H1 (cell line): ENCODE measurements at regions not wholly inside any gene's neighbourhood (a gene's known extent, or its start where the extent isn't known, plus 50 kb on each side); places are given as distances from the start of the nearest gene placed in this dataset.

Source experiments
- CTCF ChIA-PET: fragments of 300-600 bp; sonication (Branson Sonifier 250); formaldehyde crosslinking; loops from one replicate; lab custom pipeline; 2021; ENCODE audit not compliant: partially characterized antibody; lab: Charles Lee
- POLR2A ChIA-PET: fragments of 300-600 bp; sonication (Branson Sonifier 250); formaldehyde crosslinking; loops from one replicate; lab custom pipeline; 2021; ENCODE audit warnings: inconsistent platforms; ENCODE audit not compliant: partially characterized antibody; lab: Charles Lee
- DNase-seq, 2 experiments: peaks; one replicate each; pipeline versions ENCODE4 v3.0.0 to v3.0.0-alpha.2; 2010 to 2022; ENCODE audit warnings: low spot score in 2 of 2, low read depth in 1 of 2, mixed read lengths in 1 of 2
- FAIRE-seq: peaks from 2 replicates; lab custom pipeline; 2011; peaks lifted over from hg19 to GRCh38; lab: Jason Lieb, UNC
- H2AFZ ChIP-seq: 2 replicates; pipeline ENCODE4 v1.8.1; 2012; ENCODE audit warnings: low read length, inconsistent platforms
- H2AK5ac ChIP-seq: 2 replicates; pipeline ENCODE4 v1.6.1; 2013; ENCODE audit warnings: low read depth, low read length
- H2BK120ac ChIP-seq: replicated peaks from 2 replicates; pipeline ENCODE3; 2013; ENCODE audit warnings: low read depth, low read length, inconsistent platforms
- H2BK12ac ChIP-seq: 2 replicates; pipeline ENCODE4 v1.6.1; 2013; ENCODE audit warnings: low read depth, low read length
- H2BK15ac ChIP-seq: 2 replicates; pipeline ENCODE4 v1.6.1; 2013; ENCODE audit warnings: low read length
- H2BK20ac ChIP-seq: 2 replicates; pipeline ENCODE4 v1.6.1; 2013; ENCODE audit warnings: low read length
- H2BK5ac ChIP-seq: 2 replicates; pipeline ENCODE4 v1.6.1; 2013; ENCODE audit warnings: low read depth, low read length
- H3K14ac ChIP-seq: 2 replicates; pipeline ENCODE4 v1.6.1; 2013; ENCODE audit warnings: inconsistent platforms; ENCODE audit not compliant: insufficient read length
- H3K18ac ChIP-seq: 2 replicates; pipeline ENCODE4 v1.6.1; 2013; ENCODE audit warnings: low read length; ENCODE audit errors: extremely low read depth
- H3K23ac ChIP-seq: 2 replicates; pipeline ENCODE4 v1.6.1; 2013; ENCODE audit warnings: inconsistent platforms; ENCODE audit not compliant: insufficient read length
- H3K23me2 ChIP-seq: 2 replicates; pipeline ENCODE4 v1.6.1; 2013; ENCODE audit warnings: low read depth, low read length
- H3K27ac ChIP-seq: 2 replicates; pipeline ENCODE4 v1.6.1; 2011; ENCODE audit warnings: low read depth, low read length, inconsistent platforms
- H3K27me3 ChIP-seq, 4 experiments: replicated peaks in 1 of 4; 1 replicate in 1 of 4; 2 replicates in 3 of 4; pipeline versions ENCODE4 v1.6.1 to v1.8.1; 2011 to 2013; ENCODE audit warnings: low read length in 3 of 4, mild to moderate bottlenecking in 3 of 4, inconsistent platforms in 2 of 4, mixed read lengths in 2 of 4, moderate library complexity in 1 of 4; ENCODE audit not compliant: control insufficient read depth in 3 of 4, insufficient read depth in 3 of 4; ENCODE audit errors: extremely low read depth in 1 of 4
- H3K36me3 ChIP-seq, 4 experiments: 2 replicates each; pipeline versions ENCODE4 v1.6.1 to v1.8.1; 2011 to 2013; ENCODE audit warnings: mild to moderate bottlenecking in 4 of 4, low read length in 3 of 4, moderate library complexity in 2 of 4, control low read depth in 1 of 4, inconsistent platforms in 1 of 4; ENCODE audit not compliant: insufficient read depth in 4 of 4, control insufficient read depth in 2 of 4
- H3K4ac ChIP-seq: replicated peaks from 2 replicates; pipeline ENCODE3; 2013; ENCODE audit warnings: low read length, low read depth, mixed read lengths, inconsistent platforms; ENCODE audit not compliant: insufficient read length
- H3K4me1 ChIP-seq, 4 experiments: replicated peaks in 1 of 4; 1 replicate in 1 of 4; 2 replicates in 3 of 4; pipeline versions ENCODE4 v1.6.1 to v1.8.1; 2011 to 2013; ENCODE audit warnings: low read length in 3 of 4, inconsistent platforms in 2 of 4, mixed read lengths in 1 of 4; ENCODE audit not compliant: insufficient read depth in 4 of 4, control insufficient read depth in 3 of 4
- H3K4me2 ChIP-seq, 2 experiments: 2 replicates each; pipeline versions ENCODE4 v1.6.1 to v1.8.1; 2011 to 2013; ENCODE audit warnings: low read depth in 2 of 2, low read length in 2 of 2, control low read depth in 1 of 2, inconsistent platforms in 1 of 2, mild to moderate bottlenecking in 1 of 2; ENCODE audit not compliant: insufficient read depth in 1 of 2
- H3K4me3 ChIP-seq, 4 experiments: fragments of 200-600, 300-600 bp in 1 of 4; sonication (generic), shearing (Covaris generic), sonication (Bioruptor Twin) in 1 of 4; 2 replicates each; pipeline versions ENCODE4 v1.5.1 to v1.8.1; 2011 to 2016; ENCODE audit warnings: low read length in 4 of 4, low read depth in 3 of 4, control low read depth in 2 of 4, inconsistent platforms in 2 of 4, mild to moderate bottlenecking in 2 of 4, mixed read lengths in 1 of 4, moderate library complexity in 1 of 4; ENCODE audit not compliant: insufficient read depth in 2 of 4; ENCODE audit errors: extremely low read depth in 1 of 4
- H3K56ac ChIP-seq: replicated peaks from 2 replicates; pipeline ENCODE3; 2013; ENCODE audit warnings: low read depth, mild to moderate bottlenecking, mixed read lengths, low read length, inconsistent platforms; ENCODE audit not compliant: insufficient read length
- H3K79me1 ChIP-seq: 2 replicates; pipeline ENCODE4 v1.6.1; 2013; ENCODE audit warnings: low read depth, low read length, control low read depth
- H3K79me2 ChIP-seq, 2 experiments: 2 replicates each; pipeline versions ENCODE4 v1.6.1 to v1.8.1; 2012 to 2013; ENCODE audit warnings: low read length in 2 of 2, mild to moderate bottlenecking in 2 of 2, inconsistent platforms in 1 of 2; ENCODE audit not compliant: insufficient read depth in 2 of 2, control insufficient read depth in 1 of 2
- H3K9ac ChIP-seq, 4 experiments: replicated peaks in 1 of 4; 1 replicate in 1 of 4; 2 replicates in 3 of 4; pipeline versions ENCODE4 v1.6.1 to v1.8.1; 2011 to 2013; ENCODE audit warnings: low read depth in 3 of 4, low read length in 3 of 4, control low read depth in 2 of 4, mild to moderate bottlenecking in 2 of 4, moderate library complexity in 2 of 4, inconsistent platforms in 1 of 4; ENCODE audit errors: extremely low read depth in 1 of 4
- H3K9me3 ChIP-seq, 2 experiments: 2 replicates each; pipeline versions ENCODE4 v1.6.1 to v1.8.1; 2012 to 2013; ENCODE audit warnings: mild to moderate bottlenecking in 2 of 2, moderate library complexity in 2 of 2, control low read depth in 1 of 2, inconsistent platforms in 1 of 2, low read depth in 1 of 2, low read length in 1 of 2, mixed read lengths in 1 of 2; ENCODE audit not compliant: insufficient read depth in 2 of 2
- H4K20me1 ChIP-seq, 2 experiments: replicated peaks in 1 of 2; 2 replicates each; pipeline versions ENCODE3 to v1.8.1; 2011 to 2013; ENCODE audit warnings: inconsistent platforms in 2 of 2, low read length in 2 of 2, mild to moderate bottlenecking in 1 of 2; ENCODE audit not compliant: insufficient read depth in 2 of 2, control insufficient read depth in 1 of 2
- H4K5ac ChIP-seq: 2 replicates; pipeline ENCODE4 v1.6.1; 2013; ENCODE audit warnings: low read length, low read depth, mixed read lengths, inconsistent platforms; ENCODE audit not compliant: insufficient read length
- H4K8ac ChIP-seq: 2 replicates; pipeline ENCODE4 v1.8.0; 2013; ENCODE audit warnings: mild to moderate bottlenecking, moderate library complexity, low read length, inconsistent platforms; ENCODE audit not compliant: insufficient read depth; ENCODE audit errors: extremely low read depth
- H4K91ac ChIP-seq: replicated peaks from 2 replicates; pipeline ENCODE3; 2013; ENCODE audit warnings: low read length, mixed read lengths, inconsistent platforms; ENCODE audit not compliant: insufficient read length
- CTBP2 ChIP-seq: IDR thresholded peaks from 2 replicates; pipeline ENCODE4 v1.7.0; 2011; ENCODE audit warnings: borderline replicate concordance, mild to moderate bottlenecking, moderate library complexity, mixed read lengths, low read length; ENCODE audit not compliant: insufficient read depth, insufficient read length
- WGBS, 2 experiments: shearing (Covaris generic) in 1 of 2; methylation state at CpG; one replicate each; pipeline versions ENCODE4 v1.1.6 to v1.1.7; 2013 to 2015; ENCODE audit warnings: low lambda C conversion rate in 2 of 2, mixed read lengths in 2 of 2, inconsistent platforms in 1 of 2, low coverage in 1 of 2, missing lambda C conversion rate in 1 of 2; ENCODE audit not compliant: insufficient replicate concordance in 2 of 2, insufficient coverage in 1 of 2, insufficient read length in 1 of 2; ENCODE audit errors: extremely low coverage in 1 of 2, missing lambda C conversion rate in 1 of 2; 5-methylcytosine and 5-hydroxymethylcytosine counted together

- Histone ChIP-seq H4K20me1 (no peaks in the 10 kb centered on the region), H3K36me3 (no peaks in the 10 kb centered on the region), H3K18ac (no peak overlapping the region), H4K91ac (no peak overlapping the region), H4K8ac (no peak overlapping the region), H2AK5ac (no peak overlapping the region), H3K27ac (no peak overlapping the region), H3K79me1 (no peaks in the 10 kb centered on the region), H3K9me3 (peaks cover 0 to 2% of the 10 kb centered on the region in 2 experiments; a peak in 1 of 4 replicates), H2BK15ac (no peak overlapping the region), H4K5ac (no peak overlapping the region), H3K4me2 (no peak overlapping the region), H3K27me3 (no peaks in the 10 kb centered on the region), H3K23me2 (peaks cover 2% of the 10 kb centered on the region; the same call in 1 of the 2 replicates), H3K4me1 (no peaks in the 10 kb centered on the region), H3K4me3 (no peak overlapping the region), H2AFZ (no peak overlapping the region), H2BK20ac (no peak overlapping the region), H3K23ac (no peak overlapping the region), H3K14ac (no peak overlapping the region), H3K4ac (no peak overlapping the region), H2BK120ac (no peak overlapping the region), H3K79me2 (no peaks in the 10 kb centered on the region), H3K56ac (no peak overlapping the region), H2BK12ac (no peak overlapping the region), H2BK5ac (no peak overlapping the region), H3K9ac (no peak overlapping the region)
- ChIA-PET POLR2A (no interaction called here), CTCF (interaction anchor here (3.2 kb wide), 1 partner anchor 16 kb away, joined by 9 read pairs; no protein-coding TSS in a partner anchor)
- 36% methylated on average over 1 of the region's 1 CpG; no CpG with 5 or more reads in 1 of the 2 experiments for WGBS, 2 experiments
- FAIRE-seq = no peak
- DNase-seq = no peak
- no peak for TF ChIP-seq CTBP2
Observed at GRCh38 chr3:112718516-112718915, 77.6 kb upstream of the CCDC80 start.
